Gastroesophageal sphincter (tissue), 3 donors: ENCODE measurements at regions not wholly inside any gene's neighbourhood (a gene's known extent, or its start where the extent isn't known, plus 50 kb on each side); places are given as distances from the start of the nearest gene placed in this dataset.

ENCODE experiments used
- CTCF ChIP-seq, 4 experiments: fragments of 200-600 bp in 2 of 4; fragments of 450-650 bp in 2 of 4; sonication (generic) in 1 of 4; IDR thresholded peaks; one replicate each; pipeline ENCODE4 v1.5.1; 2017 to 2019; ENCODE audit warnings: antibody characterized with exemption in 4 of 4, mild to moderate bottlenecking in 2 of 4, moderate library complexity in 2 of 4
- EP300 ChIP-seq: sonication (generic); formaldehyde crosslinking; IDR thresholded peaks from one replicate; pipeline ENCODE4 v1.6.1; 2017; ENCODE audit warnings: antibody characterized with exemption, mild to moderate bottlenecking
- POLR2AphosphoS5 ChIP-seq: sonication (generic); formaldehyde crosslinking; IDR thresholded peaks from one replicate; pipeline ENCODE4 v1.6.1; 2017; ENCODE audit warnings: antibody characterized with exemption

GRCh38 chr1:63119575-63120155 lies 202.7 kb upstream of the FOXD3 start:
- TF ChIP-seq CTCF (IDR thresholded peaks at IDR 0.05) (no peak), POLR2AphosphoS5 (no peak), EP300 (no peak)
